ENCODE measurements at regions not wholly inside any gene's neighbourhood (a gene's known extent, or its start where the extent isn't known, plus 50 kb on each side); places are given as distances from the start of the nearest gene placed in this dataset.

DNA sequence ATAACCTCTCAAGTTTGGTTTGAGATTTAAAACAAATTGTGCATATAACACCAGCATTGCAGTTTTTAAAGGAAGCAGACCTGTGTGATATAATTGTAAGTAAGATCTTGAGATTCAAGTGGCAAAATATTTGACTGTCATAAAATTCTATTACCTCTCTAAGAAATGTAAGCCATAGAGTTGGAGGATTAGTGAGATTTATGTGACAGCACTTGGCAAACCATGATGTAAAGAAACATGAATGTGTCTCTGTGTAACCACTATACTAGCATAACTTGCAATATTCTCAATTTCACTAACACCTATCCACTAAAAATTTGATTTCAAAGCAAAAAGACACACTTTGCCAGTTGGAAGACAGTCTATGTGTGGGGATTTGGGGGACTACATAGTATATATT lies 190.2 kb upstream of the SSTR4 start:
- TF ChIP-seq YY1 (IDR thresholded peaks at IDR 0.05; ENCODE audit: insufficient read depth, insufficient read length), result no peak
- no peak for TF ChIP-seq ZNF274 (IDR thresholded peaks at IDR 0.05; ENCODE audit: low read depth, low read length)
